Mesodermal cell (in vitro differentiated cells): ENCODE measurements at regions not wholly inside any gene's neighbourhood (a gene's known extent, or its start where the extent isn't known, plus 50 kb on each side); places are given as distances from the start of the nearest gene placed in this dataset.

Experiments
- H3K27ac ChIP-seq: 2 replicates; pipeline ENCODE4 v1.7.0; 2013; ENCODE audit warnings: mild to moderate bottlenecking, low read depth, low read length, moderate library complexity; ENCODE audit not compliant: severe bottlenecking
- H3K36me3 ChIP-seq: 2 replicates; pipeline ENCODE4 v1.7.1; 2013; ENCODE audit warnings: mild to moderate bottlenecking, low read length, moderate library complexity; ENCODE audit not compliant: control insufficient read depth, insufficient read depth
- H3K4me1 ChIP-seq: one replicate; pipeline ENCODE4 v1.7.1; 2013; ENCODE audit warnings: mild to moderate bottlenecking, low read length; ENCODE audit not compliant: insufficient read depth, control insufficient read depth, poor library complexity, severe bottlenecking
- H3K4me3 ChIP-seq: 2 replicates; pipeline ENCODE4 v1.7.0; 2013; ENCODE audit warnings: low read length, control low read depth, mild to moderate bottlenecking; ENCODE audit not compliant: insufficient read depth, poor library complexity, severe bottlenecking; ENCODE audit errors: extremely low read depth
- H3K9me3 ChIP-seq: 2 replicates; pipeline ENCODE4 v1.7.1; 2013; ENCODE audit warnings: mild to moderate bottlenecking, low read length, moderate library complexity; ENCODE audit not compliant: control insufficient read depth
- WGBS, 2 experiments: methylation state at CpG; one replicate each; pipeline ENCODE4 v1.1.5; 2013; ENCODE audit warnings: missing lambda C conversion rate in 2 of 2; ENCODE audit not compliant: insufficient coverage in 2 of 2; 5-methylcytosine and 5-hydroxymethylcytosine counted together

DNA sequence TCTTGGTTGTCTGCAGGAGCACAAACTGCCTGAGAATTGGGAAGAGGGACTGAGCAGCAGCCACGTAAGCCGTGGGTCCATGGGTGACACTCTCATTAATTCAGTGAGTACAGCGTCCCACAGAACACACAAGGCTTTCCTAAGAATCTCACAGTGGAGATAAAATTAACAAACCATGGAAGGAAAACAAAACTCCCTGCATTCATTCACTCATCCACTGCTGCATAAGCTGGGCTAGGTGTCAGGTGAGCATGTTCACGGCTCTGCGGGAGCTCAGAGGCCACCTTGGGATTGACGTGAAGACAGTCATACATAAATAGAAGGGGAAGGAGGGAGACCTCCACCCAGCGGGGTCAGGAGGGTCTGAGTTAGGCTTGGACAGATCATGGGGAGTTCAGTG lies 1442.7 kb downstream of the TBC1D22A start:
- 96% methylated on average over 2 to 7 of the region's 7 CpGs for WGBS, 2 experiments

DNA sequence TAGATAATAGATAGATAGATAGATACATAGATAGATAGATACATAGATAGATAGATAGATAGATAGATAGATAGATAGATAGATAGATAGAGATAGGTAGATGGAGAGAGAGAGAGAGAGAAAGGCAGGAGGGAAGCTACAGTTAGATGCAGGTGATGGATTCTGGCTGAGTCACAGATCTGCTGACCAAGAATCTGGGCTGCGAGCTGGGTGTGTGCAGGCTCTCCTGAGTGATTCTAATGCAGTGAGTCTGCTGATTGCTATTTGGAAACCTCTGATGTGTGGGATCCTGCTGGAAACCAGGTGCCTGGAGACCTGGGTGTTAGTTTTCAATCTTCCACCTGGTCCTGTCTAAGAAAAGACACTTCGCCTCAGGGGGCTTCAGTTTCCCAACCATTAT lies 1441.8 kb downstream of the TBC1D22A start:
- Histone ChIP-seq H3K36me3 (no peaks in the 10 kb centered on the region), H3K4me3 (no peak overlapping the region), H3K4me1 (no peaks in the 10 kb centered on the region), H3K27ac (no peak overlapping the region), H3K9me3 (no peaks in the 10 kb centered on the region)
- 92 to 100% methylated on average over 2 of the region's 2 CpGs for whole genome bisulfite sequencing, 2 experiments

More for the DNA sequence above, 1442.7 kb downstream of the TBC1D22A start:
- Histone ChIP-seq H3K4me1 (no peaks in the 10 kb centered on the region), H3K4me3 (no peak overlapping the region), H3K36me3 (no peaks in the 10 kb centered on the region), H3K9me3 (no peaks in the 10 kb centered on the region), H3K27ac (no peak overlapping the region)

DNA sequence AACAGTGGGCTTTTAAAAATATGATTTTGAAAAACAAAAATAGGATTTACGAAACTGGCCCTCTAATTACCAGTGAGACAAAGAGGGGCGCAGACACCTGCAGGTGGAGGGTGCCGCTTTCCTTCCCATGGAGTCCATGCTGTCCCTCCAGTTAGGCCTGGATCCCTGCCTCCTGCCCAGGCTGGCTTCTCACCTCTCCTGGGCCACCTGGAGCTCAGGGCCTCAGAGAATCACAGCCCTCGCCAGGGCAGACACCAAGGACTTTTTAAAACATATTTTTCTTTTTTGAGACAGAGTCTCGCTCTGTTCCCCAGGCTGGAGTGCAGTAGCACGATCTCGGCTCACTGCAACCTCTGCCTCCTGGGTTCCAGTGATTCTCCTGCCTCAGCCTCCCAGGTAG lies 1437.2 kb downstream of the TBC1D22A start:
- Histone ChIP-seq H3K4me1 (no peaks in the 10 kb centered on the region), H3K4me3 (no peak overlapping the region), H3K9me3 (no peaks in the 10 kb centered on the region), H3K27ac (no peak overlapping the region), H3K36me3 (no peaks in the 10 kb centered on the region)
- WGBS, 2 experiments = 89 to 94% methylated on average over 7 of the region's 7 CpGs

DNA sequence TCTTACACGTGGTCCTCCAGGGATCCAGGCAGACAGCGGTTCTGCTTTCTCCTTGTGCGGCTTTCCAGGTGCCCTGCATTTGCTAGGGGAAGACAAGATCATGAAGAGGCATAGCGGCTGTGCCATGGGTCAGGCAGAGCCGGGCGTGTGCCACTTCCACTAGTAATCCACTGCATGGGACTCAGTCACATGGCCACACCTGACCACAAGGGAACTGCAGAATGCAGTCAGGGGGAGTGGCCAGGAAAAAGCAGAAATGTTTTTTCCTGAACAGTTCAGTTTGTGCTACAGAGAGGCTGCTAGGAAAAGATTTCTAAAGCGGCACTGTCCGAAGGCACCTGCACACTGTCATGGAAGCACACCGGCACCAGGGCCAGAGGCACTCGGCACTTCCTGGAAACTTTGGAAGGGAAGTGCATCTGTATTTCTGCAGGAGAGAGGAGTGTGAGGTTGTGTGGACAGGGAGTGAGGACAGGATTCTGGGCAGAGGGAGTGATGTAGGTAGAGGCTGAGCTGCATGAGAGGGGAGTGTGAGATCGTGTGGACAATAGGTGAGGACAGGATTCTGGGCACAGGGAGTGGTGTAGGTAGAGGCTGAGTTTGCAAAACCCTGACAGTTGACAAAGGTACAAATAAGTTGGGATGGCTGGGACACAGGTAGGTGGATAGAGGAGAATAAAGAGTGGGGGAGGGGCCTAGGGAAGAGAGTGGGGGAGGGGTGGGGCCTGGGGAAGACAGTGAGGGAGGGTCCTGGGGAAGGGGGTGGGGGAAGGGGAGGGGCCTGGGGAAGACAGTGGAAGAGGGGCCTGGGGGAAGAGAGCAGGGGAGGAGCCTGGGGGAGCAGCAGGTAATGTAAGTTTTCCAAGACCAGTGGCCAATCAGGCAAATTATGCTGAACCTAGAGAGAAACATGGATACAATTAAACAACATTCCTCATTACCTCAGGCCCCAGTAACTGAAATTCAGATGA lies 1436.3 kb downstream of the TBC1D22A start:
- Histone ChIP-seq H3K4me3 (no peak overlapping the region), H3K27ac (no peak overlapping the region), H3K9me3 (no peaks in the 10 kb centered on the region), H3K36me3 (no peaks in the 10 kb centered on the region), H3K4me1 (no peaks in the 10 kb centered on the region)
- WGBS, 2 experiments = 84 to 89% methylated on average over 8 of the region's 11 CpGs

DNA sequence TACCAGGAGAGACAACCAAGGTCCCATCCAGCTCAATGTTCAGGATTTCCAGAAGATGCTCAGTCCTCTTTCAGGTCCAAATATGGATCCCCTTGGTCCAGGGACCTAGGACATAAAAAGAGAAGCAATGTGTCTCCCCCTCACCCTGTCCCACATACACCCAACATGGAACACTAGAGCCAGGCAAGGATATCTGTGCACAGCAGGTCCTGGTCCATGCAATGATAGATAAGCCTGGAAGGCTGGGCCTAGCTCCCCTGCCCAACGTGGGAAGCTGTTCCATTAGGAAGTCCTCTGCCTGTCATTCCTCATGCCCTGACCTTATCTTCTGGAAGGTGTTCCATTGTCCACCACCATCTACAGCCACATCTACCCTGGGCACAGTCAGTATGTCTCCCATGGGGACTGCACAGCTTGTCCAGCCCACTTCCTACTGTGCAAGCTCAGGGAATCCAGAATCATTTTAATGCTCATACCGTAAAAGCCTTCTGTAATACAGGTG lies 1434.8 kb downstream of the TBC1D22A start:
- Histone ChIP-seq H3K27ac (no peak overlapping the region), H3K4me1 (no peaks in the 10 kb centered on the region), H3K36me3 (no peaks in the 10 kb centered on the region), H3K9me3 (no peaks in the 10 kb centered on the region), H3K4me3 (no peak overlapping the region)
- WGBS, 2 experiments = 57 to 80% methylated on average over 1 of the region's 2 CpGs

DNA sequence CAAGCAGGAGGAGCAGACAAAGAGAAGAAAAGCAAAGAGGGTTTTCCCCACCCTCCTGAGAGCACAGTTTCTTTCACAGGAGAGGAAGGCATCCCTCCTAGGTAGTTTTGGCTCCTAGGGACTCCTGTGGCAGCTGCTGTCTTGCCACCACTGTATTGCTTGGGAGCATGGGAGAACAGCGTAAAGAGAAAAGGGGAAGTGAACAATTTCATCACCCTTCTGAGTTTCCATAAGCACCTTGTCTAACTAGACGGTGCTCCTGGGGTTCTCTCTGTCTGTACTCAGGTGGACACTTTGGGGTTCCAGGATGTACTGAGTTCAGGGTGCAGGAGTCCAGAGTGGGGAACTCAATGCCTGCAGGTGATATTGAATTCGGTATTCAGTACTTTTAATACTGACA lies 1430.5 kb downstream of the TBC1D22A start:
- Histone ChIP-seq H3K36me3 (no peaks in the 10 kb centered on the region), H3K27ac (no peak overlapping the region), H3K9me3 (no peaks in the 10 kb centered on the region), H3K4me1 (no peaks in the 10 kb centered on the region), H3K4me3 (no peak overlapping the region)
- 83 to 90% methylated on average over 1 to 2 of the region's 3 CpGs for WGBS, 2 experiments

DNA sequence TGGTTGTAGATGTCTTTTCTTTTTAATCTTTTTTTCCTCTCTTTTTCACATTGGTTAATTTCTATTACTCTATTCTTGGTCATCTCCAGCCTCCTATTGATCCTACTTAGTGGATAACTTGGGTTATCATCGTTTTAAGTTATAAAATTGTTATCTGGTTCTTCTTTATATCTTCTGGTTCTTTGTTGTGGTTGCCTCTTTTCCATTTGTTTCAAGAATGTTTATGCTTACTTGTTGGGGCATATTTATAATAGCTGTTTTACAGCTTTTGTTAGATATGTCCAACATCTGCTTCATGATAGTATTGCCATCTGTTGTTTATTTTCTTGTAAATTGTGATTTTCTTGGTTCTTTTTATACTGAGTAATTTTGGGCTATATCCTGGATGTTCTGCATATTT lies 1429.6 kb downstream of the TBC1D22A start:
- Histone ChIP-seq H3K27ac (no peak overlapping the region), H3K4me3 (no peak overlapping the region), H3K4me1 (no peaks in the 10 kb centered on the region), H3K36me3 (no peaks in the 10 kb centered on the region), H3K9me3 (no peaks in the 10 kb centered on the region)
- WGBS, 2 experiments = no CpG with 5 or more reads among the region's 1 CpG

DNA sequence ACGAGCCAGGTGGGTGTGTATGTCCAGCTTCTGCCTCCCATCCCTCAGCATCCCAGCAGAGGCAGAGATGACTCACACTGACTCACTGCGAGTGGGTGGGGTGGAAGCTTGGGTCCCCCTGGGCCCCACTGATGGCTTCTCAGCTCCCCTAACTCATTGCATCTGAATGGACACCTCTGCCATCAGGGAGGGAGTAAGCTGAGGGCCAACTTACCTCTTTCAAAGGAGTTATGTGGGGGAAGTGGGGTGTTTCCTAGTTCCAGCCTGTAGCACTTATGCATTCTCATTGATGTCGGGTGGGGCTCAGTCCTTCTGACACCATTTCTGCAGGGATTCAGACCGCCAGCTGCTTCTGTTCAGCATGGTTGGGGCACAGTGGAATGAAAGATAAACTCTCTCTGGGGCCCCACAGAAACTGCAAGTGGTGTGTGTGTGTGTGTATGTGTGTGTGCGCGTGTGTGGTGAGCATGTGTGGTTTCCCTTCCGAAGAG lies 1425.8 kb downstream of the TBC1D22A start:
- no peaks in the 10 kb centered on the region for H3K9me3 ChIP-seq
- no peaks in the 10 kb centered on the region for H3K36me3 ChIP-seq
- no peak overlapping the region for H3K4me3 ChIP-seq
- no peaks in the 10 kb centered on the region for H3K4me1 ChIP-seq
- no peak overlapping the region for H3K27ac ChIP-seq
- 63 to 90% methylated on average over 3 to 5 of the region's 7 CpGs for WGBS, 2 experiments

DNA sequence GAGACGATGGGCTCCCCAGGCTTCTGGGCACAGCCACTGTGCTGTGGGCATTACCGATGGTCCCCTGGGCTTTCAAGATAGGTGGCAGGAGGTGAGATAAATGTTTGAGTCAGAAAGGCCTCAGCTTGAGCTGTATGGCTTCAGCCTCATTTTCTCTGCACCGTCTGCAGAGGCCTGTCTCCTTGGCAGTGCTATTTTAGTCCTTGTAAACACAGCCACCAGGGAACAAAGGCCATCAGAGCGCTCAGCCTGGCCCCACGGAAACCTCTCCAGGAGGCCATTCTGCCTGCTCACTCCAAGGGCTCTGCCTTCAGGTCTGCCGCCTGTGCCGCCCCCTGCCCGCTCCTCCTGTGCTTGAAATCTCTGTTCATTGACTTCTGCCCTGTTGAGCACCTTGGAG lies 1424.9 kb downstream of the TBC1D22A start:
- no peak overlapping the region for H3K27ac ChIP-seq
- H3K4me1 ChIP-seq = no peaks in the 10 kb centered on the region
- H3K4me3 ChIP-seq = no peak overlapping the region
- WGBS, 2 experiments = 65 to 68% methylated on average over 8 of the region's 8 CpGs
- no peaks in the 10 kb centered on the region for H3K36me3 ChIP-seq
- no peaks in the 10 kb centered on the region for H3K9me3 ChIP-seq

DNA sequence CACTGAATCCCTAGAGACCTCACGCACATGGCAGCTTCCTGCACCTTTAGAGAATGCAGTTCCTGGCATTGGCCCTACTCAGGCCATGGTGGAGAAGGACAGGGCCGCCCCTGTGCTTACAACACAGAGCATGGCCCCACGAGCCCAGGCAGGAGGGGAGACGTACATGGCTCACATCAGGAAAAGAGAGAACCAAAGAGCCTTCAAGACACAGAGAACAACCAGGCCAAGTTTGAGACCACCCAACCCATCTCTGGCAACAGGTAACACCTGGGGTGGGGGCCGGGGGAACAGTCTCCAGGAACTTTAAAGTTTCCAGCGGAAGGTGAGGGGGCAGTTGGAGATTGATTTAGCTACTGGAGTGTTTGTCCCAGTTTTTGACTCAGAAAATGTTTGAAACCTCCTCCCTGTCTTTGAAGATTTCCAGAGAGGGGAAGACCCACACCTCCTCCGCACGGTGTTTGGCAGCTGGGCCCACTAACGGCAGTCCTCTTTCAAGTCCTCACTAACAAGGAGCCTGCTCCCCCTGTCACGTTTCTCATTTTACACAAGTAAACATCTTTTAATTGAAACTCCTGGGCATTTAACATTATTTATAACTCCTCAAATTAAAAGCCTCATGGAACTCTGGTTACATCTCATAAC lies 1423.8 kb downstream of the TBC1D22A start:
- no peaks in the 10 kb centered on the region for H3K9me3 ChIP-seq
- H3K4me3 ChIP-seq = no peak overlapping the region
- H3K36me3 ChIP-seq = no peaks in the 10 kb centered on the region
- no peaks in the 10 kb centered on the region for H3K4me1 ChIP-seq
- no peak overlapping the region for H3K27ac ChIP-seq
- WGBS, 2 experiments = 91 to 93% methylated on average over 5 to 7 of the region's 10 CpGs
